ENCODE measurements at regions not wholly inside any gene's neighbourhood (a gene's known extent, or its start where the extent isn't known, plus 50 kb on each side); places are given as distances from the start of the nearest gene placed in this dataset.

DNA sequence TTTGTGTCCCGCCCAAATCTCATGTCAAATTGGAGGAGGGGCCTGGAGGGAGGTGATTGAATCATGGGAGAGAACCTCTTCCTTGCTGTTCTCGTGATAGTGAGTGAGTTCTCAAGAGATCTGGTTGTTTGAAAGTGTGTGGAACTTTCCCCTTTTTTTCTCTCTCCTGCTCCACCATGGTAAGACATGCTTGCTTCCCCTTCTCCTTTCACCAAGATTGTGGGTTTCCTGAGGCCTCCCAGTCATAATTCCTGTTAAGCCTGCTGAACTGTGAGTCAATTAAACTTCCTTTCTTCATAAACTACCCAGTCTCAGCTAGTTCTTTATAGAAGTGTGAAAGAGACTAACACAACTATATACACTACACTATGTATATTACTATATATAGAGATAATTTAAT is 697.8 kb upstream of the HS3ST1 start:
- TF ChIP-seq, protein P1, sequence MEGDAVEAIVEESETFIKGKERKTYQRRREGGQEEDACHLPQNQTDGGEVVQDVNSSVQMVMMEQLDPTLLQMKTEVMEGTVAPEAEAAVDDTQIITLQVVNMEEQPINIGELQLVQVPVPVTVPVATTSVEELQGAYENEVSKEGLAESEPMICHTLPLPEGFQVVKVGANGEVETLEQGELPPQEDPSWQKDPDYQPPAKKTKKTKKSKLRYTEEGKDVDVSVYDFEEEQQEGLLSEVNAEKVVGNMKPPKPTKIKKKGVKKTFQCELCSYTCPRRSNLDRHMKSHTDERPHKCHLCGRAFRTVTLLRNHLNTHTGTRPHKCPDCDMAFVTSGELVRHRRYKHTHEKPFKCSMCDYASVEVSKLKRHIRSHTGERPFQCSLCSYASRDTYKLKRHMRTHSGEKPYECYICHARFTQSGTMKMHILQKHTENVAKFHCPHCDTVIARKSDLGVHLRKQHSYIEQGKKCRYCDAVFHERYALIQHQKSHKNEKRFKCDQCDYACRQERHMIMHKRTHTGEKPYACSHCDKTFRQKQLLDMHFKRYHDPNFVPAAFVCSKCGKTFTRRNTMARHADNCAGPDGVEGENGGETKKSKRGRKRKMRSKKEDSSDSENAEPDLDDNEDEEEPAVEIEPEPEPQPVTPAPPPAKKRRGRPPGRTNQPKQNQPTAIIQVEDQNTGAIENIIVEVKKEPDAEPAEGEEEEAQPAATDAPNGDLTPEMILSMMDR (IDR thresholded peaks at IDR 0.05), result no peak
- TF ChIP-seq EP300 (IDR thresholded peaks at IDR 0.05; ENCODE audit: low read depth) (no peak), POLR2A (IDR thresholded peaks at IDR 0.05) (no peak), POLR2AphosphoS5 (IDR thresholded peaks at IDR 0.05) (no peak)

Measured in transverse colon (tissue), 4 donors.